GM21576 (cell line): ENCODE measurements at regions not wholly inside any gene's neighbourhood (a gene's known extent, or its start where the extent isn't known, plus 50 kb on each side); places are given as distances from the start of the nearest gene placed in this dataset.

Experiments
- ATAC-seq: cut with Tn5 transposase; IDR thresholded peaks from one replicate; pipeline ENCODE4 v1.9.1; 2021; ENCODE audit warnings: mild to moderate bottlenecking, moderate library complexity; ENCODE audit not compliant: unreplicated experiment

- ATAC-seq = no peak
These were observed 65.4 kb upstream of the STEAP1B start for GRCh38 chr7:22565315-22565811.

GRCh38 chr7:22564511-22565045 is 64.6 kb upstream of the STEAP1B start:
- no peak for ATAC-seq

- no peak for ATAC-seq
These were observed 63.7 kb upstream of the STEAP1B start for GRCh38 chr7:22563621-22564241.

GRCh38 chr7:22563032-22563501 is 63.1 kb upstream of the STEAP1B start:
- ATAC-seq = no peak

GRCh38 chr7:22561895-22562593 is 62.1 kb upstream of the STEAP1B start:
- peak; percentile 30 for ATAC-seq

GRCh38 chr7:22561321-22561811 is 61.4 kb upstream of the STEAP1B start:
- ATAC-seq = no peak

- peak; percentile 54 for ATAC-seq
These were observed 60.0 kb upstream of the STEAP1B start for GRCh38 chr7:22559829-22560489.

- no peak for ATAC-seq
These were observed 57.2 kb upstream of the STEAP1B start for GRCh38 chr7:22557167-22557566.

GRCh38 chr7:22555476-22555875 is 55.5 kb upstream of the STEAP1B start:
- no peak for ATAC-seq

- no peak for ATAC-seq
These were observed 54.2 kb upstream of the STEAP1B start for GRCh38 chr7:22554184-22554583.

- peak; percentile 83 for ATAC-seq
These were observed 52.0 kb upstream of the STEAP1B start for GRCh38 chr7:22551768-22552513.

GRCh38 chr7:22550514-22551030 is 50.6 kb upstream of the STEAP1B start:
- ATAC-seq = no peak

- no peak for ATAC-seq
These were observed 49.9 kb upstream of the STEAP1B start for GRCh38 chr7:22549667-22550513.
